Endothelial cell of umbilical vein (primary cell): ENCODE measurements at regions not wholly inside any gene's neighbourhood (a gene's known extent, or its start where the extent isn't known, plus 50 kb on each side); places are given as distances from the start of the nearest gene placed in this dataset.

Experiments used
- BruUV-seq: library from RNA; stranded (reverse); fragments of 400-500 nt; replicated peaks from 2 replicates; lab custom pipeline; 2021; lab: Mats Ljungman, UMichigan
- CTCF ChIA-PET: fragments of 300-600, 350-600 bp; sonication (Branson Sonifier 250); formaldehyde crosslinking; loops from one replicate; lab custom pipeline; 2021; ENCODE audit warnings: antibody characterized with exemption, inconsistent platforms; lab: Charles Lee
- POLR2A ChIA-PET: fragments of 300-600, 350-600 bp; sonication (Branson Sonifier 250); formaldehyde crosslinking; loops from one replicate; lab custom pipeline; 2021; ENCODE audit warnings: antibody characterized with exemption, inconsistent platforms; lab: Charles Lee
- DNase-seq: peaks from one replicate; pipeline ENCODE4 v3.0.0-alpha.2; 2011; ENCODE audit warnings: low read depth, low spot score
- FAIRE-seq: peaks from 2 replicates; lab custom pipeline; 2011; peaks lifted over from hg19 to GRCh38; lab: Jason Lieb, UNC
- H2AFZ ChIP-seq: 2 replicates; pipeline ENCODE4 v1.6.0; 2012; ENCODE audit warnings: low read depth, low read length, control low read depth, inconsistent platforms
- H3K27ac ChIP-seq: 2 replicates; pipeline ENCODE4 v1.5.1; 2011; ENCODE audit warnings: low read depth, mild to moderate bottlenecking, control low read depth, low read length, moderate library complexity; ENCODE audit not compliant: insufficient read depth
- H3K27me3 ChIP-seq, 2 experiments: 2 replicates each; pipeline versions ENCODE4 v1.6.0 to v1.6.1; 2011; ENCODE audit warnings: low read length in 2 of 2, mixed read lengths in 1 of 2; ENCODE audit not compliant: control insufficient read depth in 2 of 2, insufficient read depth in 2 of 2
- H3K36me3 ChIP-seq, 2 experiments: 2 replicates in 1 of 2; 3 replicates in 1 of 2; pipeline ENCODE4 v1.5.1; 2011; ENCODE audit warnings: low read length in 2 of 2, mild to moderate bottlenecking in 1 of 2, moderate library complexity in 1 of 2; ENCODE audit not compliant: control insufficient read depth in 2 of 2, insufficient read depth in 2 of 2; ENCODE audit errors: extremely low read depth in 1 of 2
- H3K4me1 ChIP-seq: 3 replicates; pipeline ENCODE4 v1.5.1; 2011; ENCODE audit warnings: mild to moderate bottlenecking, low read length; ENCODE audit not compliant: control insufficient read depth, insufficient read depth; ENCODE audit errors: extremely low read depth
- H3K4me2 ChIP-seq: 2 replicates; pipeline ENCODE4 v1.6.1; 2011; ENCODE audit warnings: low read length, control low read depth, mixed read lengths; ENCODE audit not compliant: insufficient read depth
- H3K4me3 ChIP-seq, 3 experiments: fragments of 200-600 bp in 1 of 3; sonication (generic), shearing (Covaris generic) in 1 of 3; replicated peaks in 1 of 3; 2 replicates each; pipeline ENCODE4 v1.5.1; 2011 to 2016; ENCODE audit warnings: control low read depth in 3 of 3, low read length in 3 of 3, mild to moderate bottlenecking in 2 of 3, inconsistent platforms in 1 of 3, low read depth in 1 of 3, moderate library complexity in 1 of 3; ENCODE audit not compliant: insufficient read depth in 1 of 3
- H3K79me2 ChIP-seq: 2 replicates; pipeline ENCODE4 v1.6.0; 2012; ENCODE audit warnings: low read length, inconsistent platforms; ENCODE audit not compliant: control insufficient read depth, insufficient read depth
- H3K9ac ChIP-seq: replicated peaks from 2 replicates; pipeline ENCODE3; 2011; ENCODE audit warnings: low read length, control low read depth; ENCODE audit not compliant: insufficient read depth; ENCODE audit errors: extremely low read depth
- H3K9me1 ChIP-seq: replicated peaks from 3 replicates; pipeline ENCODE4 v1.6.0; 2011; ENCODE audit warnings: mild to moderate bottlenecking, low read length; ENCODE audit not compliant: control insufficient read depth, insufficient read depth; ENCODE audit errors: extremely low read depth
- H3K9me3 ChIP-seq: replicated peaks from 2 replicates; pipeline ENCODE4 v1.5.1; 2012; ENCODE audit warnings: low read length, inconsistent platforms; ENCODE audit not compliant: control insufficient read depth, insufficient read depth
- H4K20me1 ChIP-seq: replicated peaks from 2 replicates; pipeline ENCODE3; 2011; ENCODE audit warnings: mild to moderate bottlenecking, low read length; ENCODE audit not compliant: control insufficient read depth, insufficient read depth; ENCODE audit errors: extremely low read depth
- CTCF ChIP-seq, 2 donors: IDR thresholded peaks; 1 replicate in 1 of 2; 2 replicates in 1 of 2; pipeline ENCODE4 v1.5.1; 2011; ENCODE audit warnings: low read length in 2 of 2, mild to moderate bottlenecking in 2 of 2, moderate library complexity in 2 of 2, control low read depth in 1 of 2, inconsistent platforms in 1 of 2, low read depth in 1 of 2; ENCODE audit not compliant: insufficient read depth in 1 of 2; ENCODE audit errors: extremely low read depth in 1 of 2
- EZH2 ChIP-seq: IDR thresholded peaks from 2 replicates; pipeline ENCODE4 v1.6.1; 2012; ENCODE audit warnings: borderline replicate concordance, low read depth, mild to moderate bottlenecking, moderate library complexity, low read length, inconsistent platforms; ENCODE audit not compliant: severe bottlenecking
- FOS ChIP-seq: IDR thresholded peaks from 2 replicates; pipeline ENCODE4 v1.6.1; 2011; ENCODE audit warnings: mild to moderate bottlenecking, low read length, moderate library complexity, borderline replicate concordance; ENCODE audit not compliant: insufficient read depth
- GATA2 ChIP-seq: IDR thresholded peaks from 2 replicates; pipeline ENCODE4 v1.7.0; 2011; ENCODE audit warnings: low read depth, mild to moderate bottlenecking, moderate library complexity, mixed read lengths, low read length; ENCODE audit not compliant: insufficient read length, insufficient read depth
- JUN ChIP-seq: IDR thresholded peaks from 2 replicates; pipeline ENCODE4 v1.6.1; 2011; ENCODE audit warnings: borderline replicate concordance, low read depth; ENCODE audit not compliant: insufficient read length, insufficient read depth
- MAX ChIP-seq: IDR thresholded peaks from 2 replicates; pipeline ENCODE4 v1.6.1; 2011; ENCODE audit not compliant: insufficient read depth, insufficient read length
- MYC ChIP-seq: IDR thresholded peaks from one replicate; pipeline ENCODE4 v1.6.1; 2011; ENCODE audit warnings: mild to moderate bottlenecking, low read depth, low read length
- POLR2A ChIP-seq: IDR thresholded peaks from 2 replicates; pipeline ENCODE4 v1.6.1; 2012; ENCODE audit warnings: low read depth, mild to moderate bottlenecking, control low read depth, low read length
- POLR2AphosphoS5 ChIP-seq: IDR thresholded peaks from 2 replicates; pipeline ENCODE4 v1.6.1; 2012; ENCODE audit warnings: low read depth, mild to moderate bottlenecking, control low read depth, low read length, moderate library complexity; ENCODE audit not compliant: insufficient read depth
- dilution Hi-C: fragments of 300-500 bp; cut with MboI; formaldehyde crosslinking; loops from one replicate; pipeline ENCODE4 v1.15.0; 2019; ENCODE audit warnings: low sequenced_read_pairs; ENCODE audit not compliant: extremely low pct_ligation_motif_present
- intact Hi-C: fragments of 100-400 bp; cut with micrococcal nuclease; formaldehyde crosslinking; loops from one replicate; pipeline ENCODE4 v1.10.0; 2022

GRCh38 chr10:21445163-21445562 is 80.3 kb downstream of the SKIDA1 start:
- no peak overlapping the region for H3K9ac ChIP-seq
- H3K4me1 ChIP-seq = no peaks in the 10 kb centered on the region
- BruUV-seq = no TSS peak
- no peak overlapping the region for H3K27ac ChIP-seq
- no peak overlapping the region for H3K4me3 ChIP-seq
- H3K79me2 ChIP-seq = no peaks in the 10 kb centered on the region
- TF ChIP-seq GATA2 (no peak), MAX (no peak), POLR2A (no peak), EZH2 (no peak), FOS (no peak), MYC (no peak), CTCF (IDR thresholded peaks at IDR 0.05; ENCODE audit: extremely low read depth in 1 of 2, insufficient read depth in 1 of 2, low read depth in 1 of 2, low read length in 2 of 2) (no peak), JUN (no peak), POLR2AphosphoS5 (no peak)
- DNase-seq = no peak
- POLR2A ChIA-PET = no interaction called here
- no peak overlapping the region for H3K4me2 ChIP-seq
- H3K9me3 ChIP-seq = no peaks in the 10 kb centered on the region
- no peaks in the 10 kb centered on the region for H4K20me1 ChIP-seq
- H3K36me3 ChIP-seq = no peaks in the 10 kb centered on the region
- FAIRE-seq = peak; percentile 26
- H2AFZ ChIP-seq = no peak overlapping the region
- CTCF ChIA-PET = no interaction called here
- dilution Hi-C loops (no loop called here), intact Hi-C loops (no loop called here)
- no peaks in the 10 kb centered on the region for H3K27me3 ChIP-seq
- H3K9me1 ChIP-seq = no peaks in the 10 kb centered on the region
